ENCODE measurements at regions not wholly inside any gene's neighbourhood (a gene's known extent, or its start where the extent isn't known, plus 50 kb on each side); places are given as distances from the start of the nearest gene placed in this dataset.

DNA sequence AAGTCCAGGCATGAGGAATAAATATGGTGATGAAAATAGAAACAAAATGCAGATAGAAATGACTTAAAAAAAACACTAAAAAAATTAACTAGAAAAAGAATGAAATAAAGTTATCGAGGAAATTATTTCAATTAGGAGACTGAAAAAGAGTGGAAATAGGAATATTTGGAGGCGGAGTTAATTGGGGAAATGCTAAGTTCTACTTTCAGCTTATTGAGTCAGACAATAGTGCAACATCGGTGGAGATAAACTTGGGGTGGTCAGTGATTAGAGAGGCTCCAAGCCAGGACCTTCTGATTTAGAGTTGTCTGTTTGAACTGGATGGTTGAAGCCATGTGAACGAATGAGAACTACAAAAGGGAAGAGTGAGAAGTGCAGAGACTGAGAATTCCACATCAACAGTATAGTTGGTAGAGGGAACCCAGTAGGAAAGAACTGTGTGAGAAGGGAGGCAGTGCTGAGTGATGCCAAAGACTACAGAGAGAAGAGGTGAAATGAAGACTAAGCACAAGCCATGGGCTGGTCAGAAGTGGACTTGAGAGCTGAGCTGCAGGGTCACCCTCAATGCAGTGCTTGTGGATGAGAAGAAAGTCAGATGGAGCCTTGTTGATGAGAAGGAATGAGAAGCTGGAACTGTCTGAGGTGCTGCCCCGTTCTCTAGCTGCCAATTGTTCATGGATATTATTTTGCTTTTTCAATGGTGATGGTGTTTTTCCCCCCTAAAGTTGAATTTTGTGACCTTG, 160.7 kb downstream of the ICE1 start:
- Histone ChIP-seq H3K36me3 (no peaks in the 10 kb centered on the region), H3K9me3 (no peaks in the 10 kb centered on the region), H3K27me3 (no peaks in the 10 kb centered on the region), H3K4me3 (no peak overlapping the region), H3K27ac (no peak overlapping the region), H3K4me1 (no peaks in the 10 kb centered on the region)
- 57% methylated on average over 5 of the region's 5 CpGs for WGBS (ENCODE audit: insufficient coverage, low coverage, low lambda C conversion rate, missing lambda C conversion rate)
- TF ChIP-seq POLR2A (IDR thresholded peaks at IDR 0.05), result no peak
- TF ChIP-seq, protein P1, sequence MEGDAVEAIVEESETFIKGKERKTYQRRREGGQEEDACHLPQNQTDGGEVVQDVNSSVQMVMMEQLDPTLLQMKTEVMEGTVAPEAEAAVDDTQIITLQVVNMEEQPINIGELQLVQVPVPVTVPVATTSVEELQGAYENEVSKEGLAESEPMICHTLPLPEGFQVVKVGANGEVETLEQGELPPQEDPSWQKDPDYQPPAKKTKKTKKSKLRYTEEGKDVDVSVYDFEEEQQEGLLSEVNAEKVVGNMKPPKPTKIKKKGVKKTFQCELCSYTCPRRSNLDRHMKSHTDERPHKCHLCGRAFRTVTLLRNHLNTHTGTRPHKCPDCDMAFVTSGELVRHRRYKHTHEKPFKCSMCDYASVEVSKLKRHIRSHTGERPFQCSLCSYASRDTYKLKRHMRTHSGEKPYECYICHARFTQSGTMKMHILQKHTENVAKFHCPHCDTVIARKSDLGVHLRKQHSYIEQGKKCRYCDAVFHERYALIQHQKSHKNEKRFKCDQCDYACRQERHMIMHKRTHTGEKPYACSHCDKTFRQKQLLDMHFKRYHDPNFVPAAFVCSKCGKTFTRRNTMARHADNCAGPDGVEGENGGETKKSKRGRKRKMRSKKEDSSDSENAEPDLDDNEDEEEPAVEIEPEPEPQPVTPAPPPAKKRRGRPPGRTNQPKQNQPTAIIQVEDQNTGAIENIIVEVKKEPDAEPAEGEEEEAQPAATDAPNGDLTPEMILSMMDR (IDR thresholded peaks at IDR 0.05), result no peak
- DNase-seq (no peak), ATAC-seq (no peak)
- intact Hi-C loops (cut with DNase I), result no loop called here

DNA sequence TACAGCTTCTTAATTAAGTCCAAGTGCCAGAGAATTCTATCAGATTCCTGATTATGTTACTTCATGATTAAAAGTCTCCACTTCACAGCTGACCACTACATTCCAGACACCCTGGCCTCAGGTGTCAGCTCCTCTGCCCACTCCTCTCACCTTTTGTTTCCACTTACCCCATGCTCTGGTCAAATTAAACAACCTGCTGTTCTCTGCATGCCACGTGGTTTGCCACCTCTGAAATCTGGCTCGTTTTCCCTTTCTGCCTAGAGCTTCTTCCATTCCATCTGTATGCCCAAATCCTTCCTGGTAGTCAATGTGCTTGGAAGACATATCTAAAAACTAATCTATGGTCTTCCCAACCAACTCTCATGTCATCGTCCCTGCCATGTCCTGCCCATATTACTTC, 158.6 kb downstream of the ICE1 start:
- no peaks in the 10 kb centered on the region for H3K4me1 ChIP-seq
- ATAC-seq (no peak), DNase-seq (no peak)
- 48% methylated on average over 3 of the region's 3 CpGs for WGBS (ENCODE audit: insufficient coverage, low coverage, low lambda C conversion rate, missing lambda C conversion rate)
- no peak overlapping the region for H3K27ac ChIP-seq
- no peaks in the 10 kb centered on the region for H3K36me3 ChIP-seq
- TF ChIP-seq, protein P1 (IDR thresholded peaks at IDR 0.05), result no peak
- no peak for TF ChIP-seq POLR2A (IDR thresholded peaks at IDR 0.05)
- intact Hi-C loops (cut with DNase I), result no loop called here
- no peaks in the 10 kb centered on the region for H3K27me3 ChIP-seq
- H3K9me3 ChIP-seq, result no peaks in the 10 kb centered on the region
- no peak overlapping the region for H3K4me3 ChIP-seq

DNA sequence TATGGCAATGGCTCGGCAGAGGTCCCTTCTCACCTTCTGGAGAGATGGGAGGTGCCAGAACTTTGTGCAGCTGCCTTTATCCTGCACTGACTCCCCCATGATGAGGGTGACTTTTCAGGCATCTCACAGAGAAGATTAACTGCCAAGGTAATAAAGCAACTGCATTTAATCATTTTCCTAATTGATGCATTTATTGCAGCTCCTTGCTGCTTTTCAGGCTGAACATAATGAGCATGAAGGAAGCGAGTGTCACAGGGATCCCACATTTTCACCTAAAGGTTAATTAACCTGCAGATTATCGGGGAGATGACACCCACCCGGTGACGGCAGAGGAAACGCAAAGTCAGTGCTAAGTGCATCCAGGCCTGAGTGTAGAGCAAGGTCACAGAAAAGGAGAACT, 154.3 kb downstream of the ICE1 start:
- WGBS (ENCODE audit: insufficient coverage, low coverage, low lambda C conversion rate, missing lambda C conversion rate), result 65% methylated on average over 6 of the region's 6 CpGs
- H3K9me3 ChIP-seq, result no peaks in the 10 kb centered on the region
- H3K36me3 ChIP-seq, result no peaks in the 10 kb centered on the region
- H3K27ac ChIP-seq, result no peak overlapping the region
- no peak overlapping the region for H3K4me3 ChIP-seq
- intact Hi-C loops (cut with DNase I), result no loop called here
- H3K27me3 ChIP-seq, result no peaks in the 10 kb centered on the region
- ATAC-seq (no peak), DNase-seq (no peak)
- TF ChIP-seq POLR2A (IDR thresholded peaks at IDR 0.05), result no peak
- TF ChIP-seq, protein P1 (IDR thresholded peaks at IDR 0.05), result no peak
- no peaks in the 10 kb centered on the region for H3K4me1 ChIP-seq

DNA sequence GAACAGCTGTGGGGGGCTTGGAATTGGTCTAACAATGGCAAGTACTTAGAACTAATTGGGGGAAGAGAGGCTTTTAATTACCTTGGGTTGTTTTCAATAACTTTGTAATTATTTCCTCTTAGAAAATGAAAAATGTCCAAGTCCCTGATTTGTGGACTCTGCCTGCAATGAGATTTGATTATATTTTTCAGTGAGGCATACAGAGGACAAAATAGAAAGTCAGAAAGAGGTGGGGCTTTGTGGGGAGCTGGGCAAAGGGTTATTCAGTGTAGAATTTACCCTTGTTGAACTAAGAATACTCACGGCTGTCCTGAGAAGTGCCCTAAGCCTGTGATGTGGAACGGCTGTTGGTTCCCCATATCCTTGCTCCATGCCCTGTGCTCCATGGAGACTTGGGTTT, 153.0 kb downstream of the ICE1 start:
- H3K4me3 ChIP-seq, result no peak overlapping the region
- ATAC-seq (no peak), DNase-seq (no peak)
- H3K27ac ChIP-seq, result no peak overlapping the region
- no peaks in the 10 kb centered on the region for H3K4me1 ChIP-seq
- intact Hi-C loops (cut with DNase I), result no loop called here
- WGBS (ENCODE audit: insufficient coverage, low coverage, low lambda C conversion rate, missing lambda C conversion rate), result 44% methylated on average over 2 of the region's 2 CpGs
- no peaks in the 10 kb centered on the region for H3K9me3 ChIP-seq
- no peaks in the 10 kb centered on the region for H3K27me3 ChIP-seq
- TF ChIP-seq POLR2A (IDR thresholded peaks at IDR 0.05), result no peak
- TF ChIP-seq, protein P1 (IDR thresholded peaks at IDR 0.05), result no peak
- H3K36me3 ChIP-seq, result no peaks in the 10 kb centered on the region
